ENCODE measurements at regions not wholly inside any gene's neighbourhood (a gene's known extent, or its start where the extent isn't known, plus 50 kb on each side); places are given as distances from the start of the nearest gene placed in this dataset.

DNA sequence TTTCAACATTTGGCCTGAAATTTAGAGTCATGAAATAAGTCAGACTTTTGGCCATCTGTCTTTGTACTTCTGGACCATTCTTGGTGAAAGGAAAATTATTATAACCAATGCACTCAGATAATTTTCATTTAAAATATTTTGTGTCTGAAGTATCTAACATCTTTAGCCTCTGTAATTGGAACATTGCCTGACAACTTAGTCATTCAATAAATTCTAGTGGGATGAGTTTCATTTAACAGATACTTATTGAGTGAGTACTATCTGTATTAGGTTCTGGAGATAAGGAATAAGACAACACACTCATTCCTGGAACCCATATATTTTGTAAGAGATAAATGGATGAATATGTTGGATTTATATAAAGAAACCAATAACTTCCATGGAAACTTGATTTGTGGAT, 536.0 kb downstream of the BCKDHB start:
- Histone ChIP-seq H3K27me3 (replicated peaks; ENCODE audit: insufficient read depth) (no peaks in the 10 kb centered on the region), H3K4me1 (replicated peaks) (no peaks in the 10 kb centered on the region), H3K9me3 (no peaks in the 10 kb centered on the region), H3K4me3 (no peak overlapping the region), H3K36me3 (no peaks in the 10 kb centered on the region), H3K27ac (no peak overlapping the region)
- TF ChIP-seq, protein P1, sequence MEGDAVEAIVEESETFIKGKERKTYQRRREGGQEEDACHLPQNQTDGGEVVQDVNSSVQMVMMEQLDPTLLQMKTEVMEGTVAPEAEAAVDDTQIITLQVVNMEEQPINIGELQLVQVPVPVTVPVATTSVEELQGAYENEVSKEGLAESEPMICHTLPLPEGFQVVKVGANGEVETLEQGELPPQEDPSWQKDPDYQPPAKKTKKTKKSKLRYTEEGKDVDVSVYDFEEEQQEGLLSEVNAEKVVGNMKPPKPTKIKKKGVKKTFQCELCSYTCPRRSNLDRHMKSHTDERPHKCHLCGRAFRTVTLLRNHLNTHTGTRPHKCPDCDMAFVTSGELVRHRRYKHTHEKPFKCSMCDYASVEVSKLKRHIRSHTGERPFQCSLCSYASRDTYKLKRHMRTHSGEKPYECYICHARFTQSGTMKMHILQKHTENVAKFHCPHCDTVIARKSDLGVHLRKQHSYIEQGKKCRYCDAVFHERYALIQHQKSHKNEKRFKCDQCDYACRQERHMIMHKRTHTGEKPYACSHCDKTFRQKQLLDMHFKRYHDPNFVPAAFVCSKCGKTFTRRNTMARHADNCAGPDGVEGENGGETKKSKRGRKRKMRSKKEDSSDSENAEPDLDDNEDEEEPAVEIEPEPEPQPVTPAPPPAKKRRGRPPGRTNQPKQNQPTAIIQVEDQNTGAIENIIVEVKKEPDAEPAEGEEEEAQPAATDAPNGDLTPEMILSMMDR (IDR thresholded peaks at IDR 0.05): no peak
- TF ChIP-seq POLR2AphosphoS5 (IDR thresholded peaks at IDR 0.05) (no peak), POLR2A (IDR thresholded peaks at IDR 0.05) (no peak)
- intact Hi-C loops (cut with DNase I): no loop called here
- no peak for DNase-seq (ENCODE audit: low spot score)

DNA sequence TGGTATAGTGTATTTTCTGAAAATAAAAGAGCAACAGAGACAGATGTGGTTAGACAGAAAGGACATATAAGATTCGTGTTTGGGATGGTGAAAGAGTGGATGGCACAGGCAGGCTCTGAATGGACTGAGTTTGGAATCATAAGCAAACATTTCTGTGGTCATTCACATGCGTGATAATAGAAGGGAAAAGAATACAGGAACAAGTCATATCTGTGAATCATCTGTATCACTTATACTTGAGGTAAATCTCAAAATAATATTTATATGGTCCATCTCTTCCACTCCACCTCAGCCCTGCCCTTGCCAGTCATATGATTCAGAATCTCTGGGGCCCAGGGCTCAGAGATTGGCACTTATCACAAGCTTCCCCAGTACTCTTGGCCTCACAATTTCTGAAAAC, 535.1 kb downstream of the BCKDHB start:
- Histone ChIP-seq H3K36me3 (no peaks in the 10 kb centered on the region), H3K4me1 (replicated peaks) (no peaks in the 10 kb centered on the region), H3K27ac (no peak overlapping the region), H3K4me3 (no peak overlapping the region), H3K9me3 (no peaks in the 10 kb centered on the region), H3K27me3 (replicated peaks; ENCODE audit: insufficient read depth) (no peaks in the 10 kb centered on the region)
- DNase-seq (ENCODE audit: low spot score): no peak
- no peak for TF ChIP-seq POLR2A (IDR thresholded peaks at IDR 0.05)
- WGBS: 87% methylated on average over 2 of the region's 2 CpGs
- intact Hi-C loops (cut with DNase I): no loop called here

DNA sequence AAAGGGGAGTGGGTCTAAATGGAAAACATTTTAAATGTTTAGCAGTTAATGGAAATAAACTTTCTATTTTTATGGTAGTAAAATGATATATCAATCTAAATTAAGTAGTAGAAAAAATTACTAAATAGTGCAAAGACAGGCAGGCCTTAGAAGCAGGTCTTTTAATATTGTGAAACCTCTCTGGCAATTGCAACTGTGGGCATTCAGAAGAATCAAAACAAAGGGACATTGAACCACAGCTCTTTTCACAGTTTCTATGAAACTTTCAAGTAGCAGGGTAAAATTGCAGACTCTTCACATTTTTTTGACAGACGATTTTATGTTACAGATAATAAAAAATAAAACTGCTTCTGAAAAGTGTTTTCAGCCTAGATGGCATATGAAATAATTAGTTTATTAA, 533.7 kb downstream of the BCKDHB start:
- WGBS: 47% methylated on average over 1 of the region's 1 CpG
- Histone ChIP-seq H3K9me3 (no peaks in the 10 kb centered on the region), H3K27me3 (replicated peaks; ENCODE audit: insufficient read depth) (no peaks in the 10 kb centered on the region), H3K4me3 (no peak overlapping the region), H3K36me3 (no peaks in the 10 kb centered on the region), H3K4me1 (replicated peaks) (no peaks in the 10 kb centered on the region), H3K27ac (no peak overlapping the region)
- DNase-seq (ENCODE audit: low spot score): no peak
- intact Hi-C loops (cut with DNase I): no loop called here
- TF ChIP-seq POLR2AphosphoS5 (IDR thresholded peaks at IDR 0.05) (no peak), POLR2A (IDR thresholded peaks at IDR 0.05) (no peak)
- TF ChIP-seq, protein P1 (IDR thresholded peaks at IDR 0.05): no peak

DNA sequence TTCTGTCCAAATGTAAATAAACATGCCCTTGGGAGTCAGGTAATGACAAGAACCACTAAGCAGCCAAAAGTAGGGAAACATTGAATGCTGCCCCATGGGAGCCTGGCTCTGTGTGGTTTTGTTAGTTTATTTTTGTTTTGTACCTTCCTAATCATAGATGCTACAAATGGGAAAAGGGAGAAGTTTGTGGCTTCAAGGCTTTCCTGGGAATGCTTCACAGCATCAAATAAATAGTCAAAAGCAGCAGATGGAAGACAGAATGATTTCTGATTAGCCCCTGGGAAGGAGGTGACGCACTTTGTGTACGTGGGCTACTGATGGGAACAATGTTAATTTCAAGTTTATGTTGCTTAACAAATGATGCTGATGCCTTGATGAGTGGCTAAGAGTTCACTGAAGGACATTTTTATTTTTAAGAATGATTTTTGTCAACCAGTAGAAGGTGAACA, 532.7 kb downstream of the BCKDHB start:
- TF ChIP-seq POLR2AphosphoS5 (IDR thresholded peaks at IDR 0.05): no peak
- no peak for TF ChIP-seq POLR2A (IDR thresholded peaks at IDR 0.05)
- TF ChIP-seq, protein P1 (IDR thresholded peaks at IDR 0.05): no peak
- H3K36me3 ChIP-seq: no peaks in the 10 kb centered on the region
- WGBS: 95% methylated on average over 2 of the region's 2 CpGs
- no peaks in the 10 kb centered on the region for H3K9me3 ChIP-seq
- H3K27ac ChIP-seq: no peak overlapping the region
- H3K4me1 ChIP-seq (replicated peaks): no peaks in the 10 kb centered on the region
- DNase-seq (ENCODE audit: low spot score): no peak
- H3K27me3 ChIP-seq (replicated peaks; ENCODE audit: insufficient read depth): no peaks in the 10 kb centered on the region
- H3K4me3 ChIP-seq: no peak overlapping the region
- intact Hi-C loops (cut with DNase I): no loop called here

DNA sequence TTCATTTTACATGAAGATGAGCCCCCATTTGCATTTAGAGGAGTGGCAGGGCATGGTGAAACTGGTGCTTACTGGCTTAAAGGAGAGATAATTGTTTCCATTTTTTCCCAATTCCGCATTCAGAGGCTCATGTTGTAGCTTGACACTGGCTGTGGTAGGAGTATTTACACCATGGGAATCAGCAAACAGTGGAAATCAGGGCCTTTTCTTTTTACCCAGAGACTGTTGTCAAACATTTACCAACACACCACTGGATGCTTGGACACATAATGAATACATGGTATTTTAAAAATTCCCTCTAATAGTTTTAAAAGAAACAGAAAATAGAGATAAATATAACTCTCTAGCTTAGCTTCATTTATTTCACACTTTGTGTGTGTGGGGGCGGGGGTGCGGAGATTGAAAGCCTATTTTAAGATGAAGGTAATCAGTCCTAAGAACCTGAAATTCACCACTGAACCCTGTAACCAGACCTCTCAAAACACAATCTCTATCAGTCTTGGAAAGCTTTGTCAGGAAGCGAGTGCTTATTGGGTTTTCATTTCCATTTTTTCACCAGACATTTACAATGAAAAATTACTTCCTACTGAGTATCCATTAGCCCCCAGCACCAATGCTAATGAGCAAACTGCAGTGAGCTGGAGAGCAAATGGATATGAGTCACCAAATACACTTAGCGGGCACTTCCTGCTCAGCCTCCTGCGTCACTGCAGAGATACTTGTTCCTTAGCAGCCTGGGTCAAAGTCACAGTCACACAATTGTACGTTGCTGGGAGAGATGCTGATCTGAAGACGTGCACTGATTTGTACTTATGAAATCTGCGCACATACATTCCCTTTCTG, 532.0 kb downstream of the BCKDHB start:
- DNase-seq (ENCODE audit: low spot score): peak; percentile 4
- H3K36me3 ChIP-seq: no peaks in the 10 kb centered on the region
- H3K4me1 ChIP-seq (replicated peaks): no peaks in the 10 kb centered on the region
- TF ChIP-seq POLR2AphosphoS5 (IDR thresholded peaks at IDR 0.05) (peak; percentile 26), POLR2A (IDR thresholded peaks at IDR 0.05) (no peak)
- 47% methylated on average over 9 of the region's 9 CpGs for WGBS
- no peaks in the 10 kb centered on the region for H3K27me3 ChIP-seq (replicated peaks; ENCODE audit: insufficient read depth)
- H3K27ac ChIP-seq: no peak overlapping the region
- H3K9me3 ChIP-seq: no peaks in the 10 kb centered on the region
- intact Hi-C loops (cut with DNase I): no loop called here
- H3K4me3 ChIP-seq: no peak overlapping the region

DNA sequence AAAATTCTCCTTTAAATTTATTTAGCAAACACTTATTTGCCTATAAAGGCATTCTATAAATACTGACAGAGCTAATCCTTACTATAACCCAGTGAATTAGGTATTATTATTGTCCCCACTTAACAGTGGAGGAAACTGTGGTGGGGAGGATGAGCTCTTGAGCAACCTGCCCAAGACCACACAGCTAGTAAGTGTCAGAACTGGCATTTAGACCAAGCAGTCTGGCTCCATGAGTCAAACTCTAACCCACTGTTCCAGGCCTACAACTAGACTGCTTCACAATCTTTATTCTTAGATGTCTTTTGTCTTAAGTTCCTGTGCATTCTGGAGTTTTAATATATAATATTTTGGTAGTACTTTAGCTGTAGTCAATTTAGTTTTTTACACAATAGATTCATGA, 530.8 kb downstream of the BCKDHB start:
- no peak overlapping the region for H3K27ac ChIP-seq
- no peaks in the 10 kb centered on the region for H3K9me3 ChIP-seq
- no peaks in the 10 kb centered on the region for H3K4me1 ChIP-seq (replicated peaks)
- intact Hi-C loops (cut with DNase I): no loop called here
- no peaks in the 10 kb centered on the region for H3K27me3 ChIP-seq (replicated peaks; ENCODE audit: insufficient read depth)
- TF ChIP-seq, protein P1 (IDR thresholded peaks at IDR 0.05): no peak
- no peak for TF ChIP-seq POLR2A (IDR thresholded peaks at IDR 0.05)
- TF ChIP-seq POLR2AphosphoS5 (IDR thresholded peaks at IDR 0.05): no peak
- no peak for DNase-seq (ENCODE audit: low spot score)
- no peak overlapping the region for H3K4me3 ChIP-seq
- H3K36me3 ChIP-seq: no peaks in the 10 kb centered on the region

Data from prostate gland (tissue), 2 donors.